NCI-H460 (cell line): ENCODE measurements at regions not wholly inside any gene's neighbourhood (a gene's known extent, or its start where the extent isn't known, plus 50 kb on each side); places are given as distances from the start of the nearest gene placed in this dataset.

Source experiments
- DNase-seq: peaks from one replicate; pipeline ENCODE4 v3.0.0-alpha.2; 2016; ENCODE audit warnings: low read depth; ENCODE audit errors: extremely low read depth

DNA sequence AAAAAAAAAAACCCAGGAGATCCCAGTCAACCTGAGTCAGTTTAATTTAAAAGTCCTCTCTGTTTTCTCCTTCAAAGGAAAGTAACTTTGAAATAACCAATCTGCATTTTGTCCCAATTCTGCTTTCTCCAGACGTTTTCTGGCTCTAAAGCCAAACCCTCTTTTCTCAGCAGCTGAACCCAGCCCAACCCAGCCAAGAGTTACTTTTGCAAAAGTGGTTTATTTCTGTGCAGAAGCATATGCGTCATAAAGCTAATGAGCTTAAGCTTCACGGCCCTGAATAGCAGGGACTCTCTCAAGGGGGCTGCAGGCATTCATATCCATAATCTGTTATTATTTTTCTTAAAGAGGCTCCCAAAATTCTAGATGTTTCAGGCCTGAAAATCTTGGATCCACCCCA is 176.6 kb downstream of the GALC start:
- DNase-seq, result no peak

DNA sequence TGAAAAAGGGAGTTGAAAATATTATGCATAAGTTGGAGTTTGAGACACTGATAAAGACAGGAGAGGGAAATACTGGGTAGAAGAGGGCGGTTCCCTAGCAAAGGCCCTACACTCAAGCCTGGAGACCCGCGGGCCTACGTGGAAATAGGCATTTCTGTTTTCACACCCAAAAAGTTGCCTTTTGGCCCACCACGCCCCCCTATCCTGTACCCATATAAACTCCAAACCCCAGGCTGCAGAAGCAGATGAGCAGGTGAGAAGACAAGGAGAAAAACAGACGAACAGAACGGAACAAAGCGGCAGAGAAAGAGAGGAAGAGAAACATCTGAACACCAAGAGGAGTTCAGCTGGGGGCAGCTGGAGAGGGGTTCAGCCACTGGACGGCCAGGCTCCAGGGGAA is 177.9 kb downstream of the GALC start:
- no peak for DNase-seq

DNA sequence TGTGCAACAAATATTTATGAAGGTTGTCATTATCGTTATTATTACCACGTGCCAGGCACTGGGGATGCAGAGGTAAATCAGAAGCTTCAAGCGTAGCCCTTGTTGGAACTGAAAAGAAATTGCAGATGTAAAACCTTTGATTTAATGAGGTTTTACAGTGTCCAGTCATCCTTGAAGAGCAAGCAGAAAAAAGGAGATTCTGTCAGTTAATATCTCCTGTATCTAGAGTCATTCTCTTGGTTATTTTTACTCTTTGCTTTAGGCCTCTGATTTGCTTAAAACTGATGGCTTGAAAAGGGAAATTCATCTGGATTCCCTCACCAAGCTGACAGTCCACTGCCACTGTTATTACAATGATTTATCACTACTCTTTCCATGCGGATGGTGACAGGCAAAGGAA is 179.3 kb downstream of the GALC start:
- no peak for DNase-seq

DNA sequence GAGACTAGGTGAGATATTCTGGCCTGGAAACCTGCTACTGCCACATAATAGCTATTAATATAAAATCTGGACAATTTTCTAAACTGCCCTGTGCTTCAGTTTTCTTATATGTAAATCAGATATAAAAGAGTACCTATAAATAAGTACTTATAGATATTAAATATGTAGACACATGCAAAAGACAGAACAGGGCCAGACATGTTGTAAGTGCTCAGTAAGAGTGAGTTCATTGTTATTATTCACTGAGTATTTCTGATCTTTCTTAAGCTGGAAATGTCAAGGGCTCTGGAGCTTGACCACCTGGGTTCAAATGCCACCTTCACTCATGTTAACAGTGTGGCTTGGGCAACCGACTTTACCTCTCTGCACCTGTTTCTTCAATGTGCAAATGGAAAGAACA is 179.8 kb downstream of the GALC start:
- DNase-seq, result no peak

DNA sequence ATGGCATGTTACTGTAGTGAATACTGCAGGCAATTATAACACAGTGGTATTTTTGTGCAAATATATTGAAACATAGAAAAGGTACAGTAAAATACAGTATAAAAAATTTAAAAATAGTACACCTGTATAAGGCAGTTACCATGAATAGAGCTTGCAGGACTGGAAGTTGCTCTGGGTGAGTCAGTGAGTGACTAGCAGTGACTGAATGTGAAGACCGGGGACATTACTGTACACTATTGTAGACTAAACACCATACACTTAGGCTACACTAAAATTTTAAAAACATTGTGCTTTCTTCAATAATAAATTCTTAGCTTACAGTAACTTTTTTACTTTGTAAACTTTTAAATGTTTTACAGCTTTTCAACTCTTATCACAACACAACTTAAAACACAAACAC is 181.7 kb downstream of the GALC start:
- DNase-seq, result no peak

DNA sequence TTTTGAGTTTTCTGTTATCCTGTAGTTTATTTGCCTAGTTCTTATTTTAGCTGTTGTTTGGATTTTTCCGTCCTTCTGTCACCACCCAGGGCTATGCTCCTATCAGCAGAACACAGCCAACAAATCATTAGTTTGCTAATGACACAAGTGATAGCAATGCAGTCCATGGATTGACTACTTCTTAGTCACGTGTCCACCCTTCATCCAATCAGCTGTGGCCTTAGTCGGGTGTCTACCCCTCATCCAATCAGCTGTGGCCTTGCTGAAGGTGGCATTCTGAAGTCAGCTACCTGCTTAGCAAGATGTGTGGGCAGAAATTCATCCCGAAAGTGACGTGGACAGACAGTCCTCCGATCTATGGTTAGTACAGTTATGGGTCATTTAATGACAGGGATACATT is 182.3 kb downstream of the GALC start:
- no peak for DNase-seq

DNA sequence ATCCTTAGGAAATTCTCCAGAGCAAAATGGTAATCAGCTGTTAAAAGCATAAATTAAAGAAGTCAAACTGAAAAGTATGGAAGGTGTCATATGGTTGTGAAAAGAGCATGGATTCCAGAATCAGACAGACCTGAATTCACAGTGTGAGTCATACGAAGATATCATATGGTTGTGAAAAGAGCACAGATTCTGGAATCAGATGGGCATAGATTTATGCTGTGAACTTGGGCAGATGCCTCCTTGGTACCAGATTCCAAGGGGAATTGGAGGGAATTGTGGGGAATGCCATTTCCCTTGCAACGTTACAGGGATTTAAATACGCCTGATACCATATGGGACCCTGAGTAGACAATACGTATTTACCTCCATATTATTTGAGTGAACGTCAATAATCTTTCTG is 183.7 kb downstream of the GALC start:
- no peak for DNase-seq

DNA sequence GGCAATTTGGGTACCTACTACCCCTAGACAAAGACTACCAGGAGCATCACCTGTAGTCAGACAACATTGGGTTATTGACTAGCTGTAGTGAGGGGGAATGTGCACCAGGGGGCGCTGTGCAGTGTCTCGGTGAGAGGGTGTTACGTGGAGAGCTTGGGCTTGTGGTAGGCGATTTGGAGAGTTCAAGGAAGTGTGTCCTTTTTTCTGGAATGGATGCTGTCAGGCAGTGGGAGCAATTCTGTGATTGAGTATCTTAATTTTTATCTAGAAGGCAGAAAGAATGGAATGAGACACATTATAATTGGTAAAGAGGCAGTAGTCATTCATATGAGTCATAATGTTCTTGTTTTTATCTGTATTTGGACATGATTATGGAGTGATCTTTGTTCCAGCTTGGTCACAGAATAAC is 187.7 kb downstream of the GALC start:
- peak; percentile 34 for DNase-seq

DNA sequence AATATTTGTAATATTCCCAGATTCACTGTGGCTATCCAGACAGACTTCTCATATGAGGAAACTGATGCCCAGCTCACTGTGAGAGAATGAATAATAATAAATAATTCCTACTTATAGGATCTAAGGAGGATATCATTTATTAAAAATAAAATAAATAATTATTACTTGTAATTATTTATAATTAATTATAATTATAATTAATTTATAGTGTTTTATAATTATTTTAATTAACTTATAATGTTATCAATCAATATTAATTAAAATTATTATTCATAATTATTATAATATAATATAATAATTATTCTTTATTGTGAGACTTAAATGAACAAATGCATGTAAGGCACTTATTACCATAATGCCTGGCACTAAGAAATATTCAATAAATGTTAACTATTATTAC is 192.8 kb downstream of the GALC start:
- no peak for DNase-seq

DNA sequence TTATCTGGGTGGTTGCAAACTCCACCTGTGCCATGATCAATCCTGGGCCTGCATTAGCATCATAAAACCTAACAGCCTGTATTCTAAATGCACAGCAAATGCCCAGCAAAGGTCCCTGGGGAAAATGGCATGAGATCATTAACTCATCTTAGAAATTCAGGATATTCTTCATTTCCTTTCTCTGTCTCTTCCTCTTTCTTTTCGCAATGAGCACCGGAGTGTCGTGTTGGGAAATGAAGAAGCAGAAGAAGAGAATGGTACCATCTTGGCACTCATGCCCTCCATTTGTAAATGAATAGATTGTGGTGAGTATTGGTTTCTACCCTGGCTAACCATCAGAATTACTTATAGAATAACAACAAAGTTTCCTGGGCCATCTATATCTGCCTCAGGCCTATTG is 193.6 kb downstream of the GALC start:
- no peak for DNase-seq

DNA sequence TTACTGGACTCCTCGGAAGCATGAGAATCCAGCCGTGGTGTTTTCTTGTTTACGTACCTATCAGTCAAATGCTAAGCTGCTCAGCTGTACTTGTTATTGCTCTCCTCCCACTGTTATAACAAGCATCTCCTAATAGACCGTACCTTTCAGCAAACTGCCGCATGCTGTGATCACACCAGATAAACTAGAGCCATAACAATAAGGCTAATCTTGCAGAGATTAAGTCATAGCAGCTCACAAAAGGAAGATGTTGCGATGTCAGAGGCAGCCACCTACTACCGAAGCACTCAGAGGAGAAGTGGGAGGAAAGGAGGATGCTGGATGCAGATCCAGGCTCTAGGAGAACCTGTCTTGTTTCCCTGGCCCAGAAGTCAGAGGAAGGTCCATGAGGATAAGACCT is 196.0 kb downstream of the GALC start:
- DNase-seq, result no peak

DNA sequence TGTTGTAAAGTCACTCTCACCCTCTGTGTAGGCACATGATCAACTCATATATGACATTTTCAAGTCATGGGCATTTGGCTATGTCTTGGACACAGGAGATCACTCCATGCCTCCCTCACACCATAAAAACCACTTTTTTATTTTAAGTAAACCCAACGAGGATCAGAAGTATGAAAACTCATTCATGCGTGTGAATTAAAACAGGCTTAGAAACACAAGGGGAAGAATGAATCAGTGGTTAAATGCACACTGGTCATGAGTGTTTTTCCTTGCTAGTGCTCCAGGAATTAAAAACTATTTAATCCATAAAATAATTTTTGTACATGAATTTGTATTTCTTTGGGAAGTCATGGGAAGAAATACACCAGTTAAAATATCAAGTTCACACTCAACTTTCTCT is 198.4 kb downstream of the GALC start:
- no peak for DNase-seq

DNA sequence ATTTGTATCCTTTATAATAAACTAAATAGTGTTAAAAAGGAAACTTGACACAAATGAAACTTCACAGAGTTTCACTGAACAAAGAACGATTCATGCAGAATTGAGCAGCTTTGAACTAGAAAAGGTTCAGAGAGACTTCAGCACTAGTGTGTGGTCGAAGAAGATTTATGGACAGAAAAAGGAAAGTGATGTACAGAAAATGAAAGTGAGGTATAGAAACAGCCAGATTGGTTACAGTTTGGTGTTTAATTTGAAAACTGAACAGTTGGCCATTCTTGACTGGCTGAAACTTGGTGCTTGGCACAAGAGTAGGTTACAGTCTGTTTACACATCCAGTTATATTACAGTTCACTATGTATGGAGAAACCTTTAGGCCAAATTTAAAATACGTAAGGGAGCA is 207.1 kb downstream of the GALC start:
- DNase-seq, result no peak

DNA sequence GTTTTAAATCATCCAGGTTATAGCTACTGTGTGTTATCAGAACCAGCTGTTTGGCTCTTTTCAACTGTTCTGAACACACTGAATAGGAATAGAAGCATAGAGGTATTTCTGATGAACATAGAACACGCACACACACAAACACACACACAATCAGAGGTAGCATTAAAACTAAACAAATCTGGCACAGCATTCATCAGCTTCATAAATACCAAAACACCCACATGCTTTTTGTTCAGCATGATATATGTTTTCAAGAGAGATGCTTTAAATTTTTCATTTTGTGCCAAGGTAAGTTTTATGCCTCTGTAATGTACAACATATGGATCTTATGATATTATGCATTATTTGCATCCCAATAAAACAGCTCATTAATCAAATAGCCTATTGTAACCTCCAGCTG is 208.6 kb downstream of the GALC start:
- DNase-seq, result no peak

DNA sequence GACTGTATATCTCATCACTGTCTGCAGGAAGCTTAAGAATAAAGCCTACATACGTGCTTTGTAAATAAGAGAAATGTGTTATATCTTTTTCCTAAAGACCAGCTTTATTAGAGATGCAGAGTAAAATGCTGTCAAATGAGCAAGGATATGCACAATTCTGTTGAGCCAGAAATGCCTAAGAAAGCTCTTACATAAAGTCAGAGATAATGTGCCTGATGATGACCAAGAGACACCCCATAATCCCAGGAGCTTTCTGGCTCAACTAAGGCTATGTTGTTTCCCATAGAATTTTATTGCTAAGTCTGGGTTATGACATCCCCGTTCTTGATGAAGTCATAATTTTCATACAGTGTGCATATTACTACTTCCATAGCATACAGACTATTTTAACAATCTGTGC is 209.9 kb downstream of the GALC start:
- DNase-seq, result no peak

DNA sequence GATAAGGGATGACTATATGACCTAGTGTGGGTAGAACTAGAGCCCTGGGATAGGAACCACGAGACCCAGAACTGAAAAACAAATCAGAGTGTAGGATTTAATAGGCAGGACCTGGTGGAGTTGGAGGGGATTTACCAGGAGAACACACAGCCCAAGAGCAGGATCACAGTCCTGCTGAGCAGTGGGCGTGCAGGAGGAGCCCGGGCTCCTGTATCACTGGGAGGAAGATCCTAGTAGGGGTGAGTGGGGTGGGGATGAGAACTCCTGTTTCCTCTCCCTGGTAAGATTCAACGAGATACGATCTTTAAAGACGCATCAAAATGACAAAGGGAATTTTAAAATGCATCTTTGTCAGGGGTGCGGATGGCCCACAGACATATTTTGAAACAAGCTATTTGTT is 220.1 kb downstream of the GALC start:
- DNase-seq, result no peak

DNA sequence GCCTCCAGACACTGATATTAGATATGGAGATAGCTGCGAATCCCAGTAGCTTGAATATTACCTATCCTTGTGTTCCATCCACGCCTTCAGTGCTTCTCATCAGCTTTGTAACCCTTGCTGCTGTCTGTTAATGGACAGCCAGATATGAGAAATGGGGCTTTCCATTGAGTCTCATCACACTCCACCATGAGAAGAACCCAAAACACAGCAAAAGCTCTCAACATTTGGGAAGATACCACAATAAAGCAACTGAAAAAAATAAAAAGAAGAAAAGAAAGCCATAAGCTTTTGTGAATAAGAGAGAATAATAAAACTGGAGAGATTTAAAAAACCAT is 225.4 kb downstream of the GALC start:
- no peak for DNase-seq

DNA sequence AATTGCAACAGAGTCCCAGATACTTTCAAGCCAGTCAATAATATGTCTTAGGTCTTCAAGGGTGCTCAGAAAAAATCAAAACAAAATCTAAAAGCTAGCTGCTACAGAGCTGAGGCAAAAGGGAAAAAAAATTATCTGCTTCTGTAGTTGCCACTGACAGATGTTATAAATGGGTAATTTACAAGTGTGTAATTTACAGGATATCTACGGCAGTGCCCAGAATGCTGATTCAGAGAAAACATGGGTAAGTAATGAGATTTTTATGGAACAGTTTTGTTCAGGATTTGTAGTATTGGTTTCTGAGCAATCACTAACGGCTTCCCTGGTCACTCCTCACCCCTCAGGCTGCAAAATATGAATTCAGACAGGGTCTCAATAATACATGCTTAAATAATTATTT is 234.1 kb downstream of the GALC start:
- DNase-seq, result no peak

DNA sequence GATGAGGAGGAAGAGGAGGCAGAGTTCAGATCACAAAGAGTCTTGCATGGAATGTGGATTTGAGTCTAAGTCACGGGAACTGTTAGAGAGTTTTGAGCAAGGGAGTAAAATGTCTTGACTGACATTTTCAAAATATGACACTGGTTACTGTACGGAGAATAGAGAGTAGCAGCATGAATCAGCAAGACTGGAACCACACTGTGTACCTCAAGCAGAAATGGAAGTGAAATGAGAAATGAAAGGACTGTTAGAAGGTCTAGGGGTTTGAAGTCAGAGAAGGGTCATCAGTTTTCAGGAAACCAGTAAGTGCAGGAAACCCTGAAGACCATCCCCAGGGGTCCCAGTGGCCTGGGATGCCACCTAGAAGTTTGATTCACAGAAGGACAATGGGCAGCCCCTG is 236.3 kb downstream of the GALC start:
- no peak for DNase-seq

DNA sequence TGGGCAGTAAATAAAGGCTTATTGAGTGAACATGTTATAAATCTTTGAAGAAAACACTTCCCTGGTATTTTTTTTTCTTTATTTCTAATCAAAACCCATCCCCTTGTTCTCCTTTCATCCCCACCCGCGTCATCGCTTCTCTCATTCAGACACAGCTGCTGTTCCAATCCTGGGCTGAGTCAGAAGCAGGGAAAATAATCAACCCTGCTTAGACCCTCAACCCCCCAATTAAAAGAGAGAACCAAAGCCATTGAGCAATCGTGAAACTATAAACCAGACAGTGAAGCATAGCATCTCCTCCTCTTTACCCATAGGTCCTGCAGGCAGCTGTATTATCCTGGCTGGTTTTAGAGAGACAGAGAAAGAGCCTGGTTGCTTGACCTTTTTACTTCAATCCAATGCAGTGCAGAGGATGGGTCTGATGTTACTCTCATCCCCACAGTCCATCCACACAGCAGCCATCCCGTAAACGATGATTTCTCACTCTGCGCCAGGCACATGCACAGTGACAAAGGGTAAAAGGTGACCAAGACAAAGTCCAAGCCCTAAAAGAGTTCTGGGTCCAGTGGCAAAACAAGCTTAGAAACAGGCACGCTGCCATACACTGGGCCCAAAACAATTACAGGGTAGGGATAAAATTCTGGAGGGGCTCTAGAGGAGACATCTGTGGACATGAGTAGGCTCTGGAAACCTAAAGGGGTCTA is 238.3 kb downstream of the GALC start:
- no peak for DNase-seq

DNA sequence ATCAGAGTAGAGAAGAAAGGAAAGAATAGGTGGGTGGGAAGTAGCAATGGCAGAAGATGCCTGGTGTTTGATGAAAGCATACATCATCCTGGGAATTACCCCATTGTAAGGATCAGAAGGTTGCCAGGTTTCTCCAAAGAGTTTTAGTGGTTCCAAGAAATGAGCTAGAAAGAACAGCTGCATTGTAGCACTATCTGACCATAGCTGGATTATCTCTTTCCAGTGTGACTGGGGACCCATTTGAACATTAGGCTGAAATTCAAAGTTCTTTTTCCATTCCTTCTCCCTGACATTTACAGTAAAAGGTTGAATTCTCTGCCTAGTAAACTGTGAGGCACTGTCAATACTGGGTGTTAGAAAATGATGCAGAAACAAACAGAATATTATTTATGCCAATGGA is 244.4 kb downstream of the GALC start:
- no peak for DNase-seq

DNA sequence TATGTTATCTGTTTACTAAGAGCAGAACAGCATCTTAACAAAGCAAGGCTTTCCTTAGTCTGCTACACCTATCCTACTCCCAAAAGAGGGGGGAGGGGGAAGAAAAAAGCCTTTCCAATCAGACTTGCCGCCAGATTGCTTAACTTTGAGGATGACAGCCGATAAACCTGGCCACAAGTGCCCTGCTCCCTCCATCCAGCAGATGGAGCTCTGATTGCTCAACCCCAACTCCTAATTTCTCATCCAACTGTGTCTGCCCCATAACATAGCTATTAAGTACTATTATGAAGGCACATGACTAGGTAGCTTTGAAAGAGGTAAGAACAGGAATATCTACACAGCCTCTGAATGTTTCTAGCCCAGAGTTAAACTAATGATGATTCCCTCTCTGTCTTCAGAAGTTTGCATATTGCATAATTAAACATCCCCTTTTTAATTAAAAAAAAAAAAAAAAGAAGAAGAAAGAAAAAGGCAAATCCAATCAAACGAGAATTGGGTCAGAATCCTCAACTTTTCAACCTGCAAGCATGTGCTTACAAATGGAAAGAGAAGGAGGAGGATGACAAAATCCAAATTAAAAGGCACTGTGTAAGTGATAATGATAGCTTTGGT is 247.4 kb downstream of the GALC start:
- DNase-seq, result peak; percentile 44
